Esophagus squamous epithelium (tissue), 4 donors: ENCODE measurements at regions not wholly inside any gene's neighbourhood (a gene's known extent, or its start where the extent isn't known, plus 50 kb on each side); places are given as distances from the start of the nearest gene placed in this dataset.

ENCODE experiments used
- CTCF ChIP-seq, 6 experiments: fragments of 450-650 bp in 4 of 6; fragments of 200-600 bp in 2 of 6; sonication (generic) in 2 of 6; IDR thresholded peaks; one replicate each; pipeline ENCODE4 v1.5.1; 2016 to 2019; ENCODE audit warnings: antibody characterized with exemption in 6 of 6, mild to moderate bottlenecking in 4 of 6, moderate library complexity in 4 of 6
- POLR2A ChIP-seq, 4 donors: fragments of 450-650 bp; IDR thresholded peaks; one replicate each; pipeline ENCODE4 v1.6.1; 2017; ENCODE audit warnings: antibody characterized with exemption in 4 of 4, mild to moderate bottlenecking in 4 of 4, moderate library complexity in 3 of 4

GRCh38 chr13:69459346-69459745, 648.3 kb upstream of the ATXN8OS start:
- no peak for TF ChIP-seq CTCF (IDR thresholded peaks at IDR 0.05)
- TF ChIP-seq POLR2A (IDR thresholded peaks at IDR 0.05), result no peak
